GM12878 (cell line): ENCODE measurements at regions not wholly inside any gene's neighbourhood (a gene's known extent, or its start where the extent isn't known, plus 50 kb on each side); places are given as distances from the start of the nearest gene placed in this dataset.

ENCODE experiments used
- ATAC-seq: fragments of 200-7000 bp; cut with Tn5 transposase; 3 replicates; pipeline ENCODE4 v1.9.1; 2020; ENCODE audit warnings: mild to moderate bottlenecking, moderate library complexity
- BruUV-seq: library from RNA; stranded (reverse); fragments of 400-500 nt; replicated peaks from 2 replicates; lab custom pipeline; 2021; lab: Mats Ljungman, UMichigan
- CTCF ChIA-PET: fragments of 300-600 bp; sonication (Branson Sonifier 250); formaldehyde crosslinking; extraction: SDS; loops from one replicate; lab custom pipeline; 2021; ENCODE audit warnings: inconsistent platforms; lab: Yijun Ruan, JAX
- POLR2A ChIA-PET: fragments of 350-600 bp; formaldehyde crosslinking; extraction: SDS; loops from one replicate; lab custom pipeline; 2021; ENCODE audit warnings: inconsistent platforms; lab: Charles Lee
- RAD21 ChIA-PET: fragments of 300-600 bp; sonication (Branson Sonifier 250); formaldehyde crosslinking; loops from one replicate; lab custom pipeline; 2023; ENCODE audit warnings: antibody characterized with exemption; ENCODE audit not compliant: unreplicated experiment; lab: Charles Lee
- SMC1A ChIA-PET: fragments of 300-600 bp; sonication (Branson Sonifier 250); formaldehyde crosslinking; loops from one replicate; lab custom pipeline; 2023; ENCODE audit not compliant: unreplicated experiment, uncharacterized antibody; lab: Charles Lee
- DNase-seq: peaks from one replicate; pipeline ENCODE4 v3.0.0-alpha.2; 2011; ENCODE audit warnings: low read depth, low spot score
- FAIRE-seq: peaks from 3 replicates; lab custom pipeline; 2011; peaks lifted over from hg19 to GRCh38; lab: Jason Lieb, UNC
- H2AFZ ChIP-seq: 2 replicates; pipeline ENCODE4 v1.6.0; 2011; ENCODE audit warnings: low read depth, low read length, control low read depth; ENCODE audit not compliant: control insufficient read depth
- H3K27ac ChIP-seq: 2 replicates; pipeline ENCODE4 v1.5.1; 2011; ENCODE audit warnings: control low read depth; ENCODE audit not compliant: control insufficient read depth, insufficient read depth
- H3K27me3 ChIP-seq, 2 experiments: replicated peaks in 1 of 2; 2 replicates each; pipeline versions ENCODE4 v1.6.0 to v1.6.1; 2011; ENCODE audit warnings: low read length in 1 of 2; ENCODE audit not compliant: control insufficient read depth in 2 of 2, insufficient read depth in 2 of 2
- H3K36me3 ChIP-seq, 2 experiments: 2 replicates each; pipeline ENCODE4 v1.5.1; 2011; ENCODE audit warnings: low read length in 1 of 2; ENCODE audit not compliant: control insufficient read depth in 2 of 2, insufficient read depth in 2 of 2
- H3K4me1 ChIP-seq: 2 replicates; pipeline ENCODE4 v1.6.1; 2011; ENCODE audit warnings: mild to moderate bottlenecking, low read length, moderate library complexity, mixed read lengths; ENCODE audit not compliant: control insufficient read depth, insufficient read depth
- H3K4me2 ChIP-seq: 2 replicates; pipeline ENCODE4 v1.6.0; 2011; ENCODE audit warnings: control low read depth; ENCODE audit not compliant: control insufficient read depth, insufficient read depth
- H3K4me3 ChIP-seq: fragments of 200-600 bp; sonication (generic); 2 replicates; pipeline ENCODE4 v1.5.1; 2016
- H3K79me2 ChIP-seq: 2 replicates; pipeline ENCODE4 v1.6.0; 2011; ENCODE audit warnings: low read length; ENCODE audit not compliant: control insufficient read depth, insufficient read depth
- H3K9ac ChIP-seq: 2 replicates; pipeline ENCODE4 v1.8.0; 2011; ENCODE audit warnings: low read length, control low read depth, mixed read lengths; ENCODE audit not compliant: control insufficient read depth, insufficient read depth
- H3K9me3 ChIP-seq: replicated peaks from 3 replicates; pipeline ENCODE4 v1.5.1; 2011; ENCODE audit warnings: mild to moderate bottlenecking, low read length; ENCODE audit not compliant: control insufficient read depth, insufficient read depth
- H4K20me1 ChIP-seq: 2 replicates; pipeline ENCODE4 v1.6.0; 2011; ENCODE audit not compliant: control insufficient read depth, insufficient read depth
- LARP7 ChIP-seq: fragments of 450-650 bp; IDR thresholded peaks from 2 replicates; pipeline ENCODE4 v1.6.1; 2017; ENCODE audit warnings: mild to moderate bottlenecking
- MEF2B ChIP-seq: fragments of 450-650 bp; IDR thresholded peaks from 2 replicates; pipeline ENCODE4 v1.6.1; 2018; ENCODE audit warnings: mild to moderate bottlenecking, moderate library complexity; ENCODE audit not compliant: partially characterized antibody, poor library complexity, severe bottlenecking
- RAD21 ChIP-seq: IDR thresholded peaks from 2 replicates; pipeline ENCODE4 v1.6.1; 2011; ENCODE audit warnings: mild to moderate bottlenecking, low read depth, low read length, moderate library complexity; ENCODE audit not compliant: insufficient read depth
- SMC3 ChIP-seq: IDR thresholded peaks from 2 replicates; pipeline ENCODE4 v1.6.1; 2011; ENCODE audit warnings: low read length, improper control_type of control experiment, borderline replicate concordance
- WGBS: methylation state at CpG from one replicate; pipeline ENCODE4 v1.1.6; 2016; ENCODE audit warnings: low lambda C conversion rate; ENCODE audit not compliant: insufficient replicate concordance, insufficient coverage; ENCODE audit errors: missing lambda C conversion rate; 5-methylcytosine and 5-hydroxymethylcytosine counted together
- in situ Hi-C: fragments of 300-500 bp; cut with MboI; formaldehyde crosslinking; loops from 9 replicates; pipeline ENCODE4 v1.14.3; 2018; ENCODE audit warnings: mixed read lengths
- intact Hi-C: fragments of 100-400 bp; cut with micrococcal nuclease; formaldehyde crosslinking; loops from one replicate; pipeline ENCODE4 v1.14.2; 2022; ENCODE audit not compliant: unreplicated experiment
- TF ChIP-seq, protein P1 (sequence below), 3 experiments: IDR thresholded peaks in 2 of 3; conservative IDR thresholded peaks in 1 of 3; 2 replicates each; pipeline ENCODE4 v1.5.1; 2011; ENCODE audit warnings: low read depth in 3 of 3, low read length in 3 of 3, mild to moderate bottlenecking in 3 of 3, control low read depth in 2 of 3, moderate library complexity in 2 of 3, inconsistent platforms in 1 of 3, mixed read lengths in 1 of 3; ENCODE audit not compliant: control insufficient read depth in 2 of 3, insufficient read depth in 1 of 3; ENCODE audit errors: extremely low read depth in 1 of 3

DNA sequence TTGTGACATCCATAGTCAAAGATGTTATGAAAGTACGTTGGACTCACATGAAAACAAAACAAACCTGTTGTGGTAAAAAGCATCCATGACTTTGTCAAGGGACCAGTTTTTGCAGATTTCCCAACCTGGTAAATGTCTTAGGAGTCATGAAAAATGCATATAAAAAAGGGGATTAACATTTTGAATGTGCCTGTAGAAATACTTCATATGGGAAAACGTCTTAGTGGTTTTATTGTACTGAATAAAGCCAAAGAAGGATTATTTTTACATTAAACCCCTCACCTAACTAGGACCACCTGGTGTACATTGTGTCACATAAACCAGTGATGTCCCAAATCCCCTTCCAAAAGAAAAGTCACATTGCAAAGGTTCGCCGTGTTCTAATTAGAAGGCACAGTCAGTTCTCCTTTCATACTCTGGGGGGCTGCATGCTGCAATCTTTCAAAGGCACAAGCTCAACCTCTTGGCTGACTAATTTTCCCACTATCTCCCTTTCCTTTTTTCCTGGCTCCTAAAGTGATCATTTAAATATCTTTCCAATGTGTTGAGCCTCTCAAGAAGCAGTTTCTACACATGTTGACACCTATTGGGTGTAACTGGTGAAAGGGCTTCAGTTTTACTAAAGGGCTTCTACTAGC lies 119.8 kb upstream of the SPAG17 start:
- BruUV-seq: no TSS peak
- in situ Hi-C loops: no loop called here
- POLR2A ChIA-PET: no interaction called here
- Histone ChIP-seq H3K9me3 (no peaks in the 10 kb centered on the region), H3K9ac (no peak overlapping the region), H3K27me3 (no peaks in the 10 kb centered on the region), H3K27ac (no peak overlapping the region), H4K20me1 (no peaks in the 10 kb centered on the region), H3K4me1 (no peaks in the 10 kb centered on the region), H3K36me3 (no peaks in the 10 kb centered on the region), H3K4me3 (no peak overlapping the region), H3K79me2 (no peaks in the 10 kb centered on the region), H3K4me2 (no peak overlapping the region), H2AFZ (no peak overlapping the region)
- DNase-seq (no peak), FAIRE-seq (no peak), ATAC-seq (0 out of 3 replicates have a peak, but pooled peaks have one; percentile 40)
- intact Hi-C loops: no loop called here
- SMC1A ChIA-PET: interaction anchor here (0.7 to 1.2 kb wide), 5 partner anchors 31 to 611 kb away, joined by 3 to 5 read pairs (median 3); no protein-coding TSS in a partner anchor
- TF ChIP-seq MEF2B: no peak
- peak; percentile 68 for TF ChIP-seq RAD21
- no peak for TF ChIP-seq LARP7
- TF ChIP-seq SMC3: peak; percentile 49; the same call in 1 of the 2 replicates
- TF ChIP-seq, protein P1, sequence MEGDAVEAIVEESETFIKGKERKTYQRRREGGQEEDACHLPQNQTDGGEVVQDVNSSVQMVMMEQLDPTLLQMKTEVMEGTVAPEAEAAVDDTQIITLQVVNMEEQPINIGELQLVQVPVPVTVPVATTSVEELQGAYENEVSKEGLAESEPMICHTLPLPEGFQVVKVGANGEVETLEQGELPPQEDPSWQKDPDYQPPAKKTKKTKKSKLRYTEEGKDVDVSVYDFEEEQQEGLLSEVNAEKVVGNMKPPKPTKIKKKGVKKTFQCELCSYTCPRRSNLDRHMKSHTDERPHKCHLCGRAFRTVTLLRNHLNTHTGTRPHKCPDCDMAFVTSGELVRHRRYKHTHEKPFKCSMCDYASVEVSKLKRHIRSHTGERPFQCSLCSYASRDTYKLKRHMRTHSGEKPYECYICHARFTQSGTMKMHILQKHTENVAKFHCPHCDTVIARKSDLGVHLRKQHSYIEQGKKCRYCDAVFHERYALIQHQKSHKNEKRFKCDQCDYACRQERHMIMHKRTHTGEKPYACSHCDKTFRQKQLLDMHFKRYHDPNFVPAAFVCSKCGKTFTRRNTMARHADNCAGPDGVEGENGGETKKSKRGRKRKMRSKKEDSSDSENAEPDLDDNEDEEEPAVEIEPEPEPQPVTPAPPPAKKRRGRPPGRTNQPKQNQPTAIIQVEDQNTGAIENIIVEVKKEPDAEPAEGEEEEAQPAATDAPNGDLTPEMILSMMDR (IDR thresholded peaks at IDR 0.05 in 2 of 3, conservative IDR thresholded peaks at IDR 0.05 in 1 of 3; ENCODE audit: control insufficient read depth in 2 of 3, extremely low read depth in 1 of 3, insufficient read depth in 1 of 3, low read depth in 3 of 3, low read length in 3 of 3): peak; percentile 43 to 55 (median 53); a peak in 5 of 6 replicates
- CTCF ChIA-PET: interaction anchor here (0.7 to 1.2 kb wide), 3 partner anchors 30 to 704 kb away, joined by 3 to 8 read pairs (median 4); no protein-coding TSS in a partner anchor
- RAD21 ChIA-PET: interaction anchor here (0.5 to 1.2 kb wide), 4 partner anchors 290 to 970 kb away, joined by 3 to 11 read pairs (median 3); no protein-coding TSS in a partner anchor
- WGBS: 43% methylated on average over 4 of the region's 4 CpGs
